Fibroblast of mammary gland (primary cell): ENCODE measurements at regions not wholly inside any gene's neighbourhood (a gene's known extent, or its start where the extent isn't known, plus 50 kb on each side); places are given as distances from the start of the nearest gene placed in this dataset.
"Not testable (repeated sequence)": the region's sequence is repeated elsewhere in the genome, so short reads cannot be mapped to it uniquely, and the experiment has no call there.

Experiments
- DNase-seq: peaks from one replicate; pipeline ENCODE4 v3.0.0-alpha.2; 2010; ENCODE audit warnings: low read depth
- H3K4me3 ChIP-seq: 2 replicates; pipeline ENCODE4 v1.5.1; 2011; ENCODE audit warnings: low read depth, mild to moderate bottlenecking, low read length, moderate library complexity; ENCODE audit not compliant: control insufficient read depth
- TF ChIP-seq, protein P1 (sequence below): conservative IDR thresholded peaks from 2 replicates; pipeline ENCODE4 v1.5.1; 2011; ENCODE audit warnings: low read depth, low read length, inconsistent platforms; ENCODE audit not compliant: control insufficient read depth, insufficient read depth

DNA sequence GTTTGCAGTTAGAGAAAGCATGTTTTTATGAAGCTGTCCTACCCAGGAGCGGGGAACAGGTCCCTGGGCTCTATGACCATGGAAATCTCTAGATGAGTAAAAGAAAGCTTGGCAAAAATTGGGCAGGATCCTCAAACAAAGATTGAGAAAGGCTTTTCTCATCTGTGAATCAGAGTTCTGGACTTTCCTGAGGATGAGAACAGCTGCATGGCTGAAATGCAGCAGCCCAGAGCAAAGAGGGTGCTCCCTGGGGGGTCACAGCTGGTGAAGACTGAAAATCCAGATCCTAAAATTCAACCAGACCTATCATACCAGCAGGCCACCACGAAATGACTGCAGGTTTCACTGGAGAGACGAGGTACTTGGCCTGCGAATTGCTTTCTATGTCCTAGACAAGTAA, 65.7 kb upstream of the APP start:
- H3K4me3 ChIP-seq, result no peak overlapping the region
- TF ChIP-seq, protein P1, sequence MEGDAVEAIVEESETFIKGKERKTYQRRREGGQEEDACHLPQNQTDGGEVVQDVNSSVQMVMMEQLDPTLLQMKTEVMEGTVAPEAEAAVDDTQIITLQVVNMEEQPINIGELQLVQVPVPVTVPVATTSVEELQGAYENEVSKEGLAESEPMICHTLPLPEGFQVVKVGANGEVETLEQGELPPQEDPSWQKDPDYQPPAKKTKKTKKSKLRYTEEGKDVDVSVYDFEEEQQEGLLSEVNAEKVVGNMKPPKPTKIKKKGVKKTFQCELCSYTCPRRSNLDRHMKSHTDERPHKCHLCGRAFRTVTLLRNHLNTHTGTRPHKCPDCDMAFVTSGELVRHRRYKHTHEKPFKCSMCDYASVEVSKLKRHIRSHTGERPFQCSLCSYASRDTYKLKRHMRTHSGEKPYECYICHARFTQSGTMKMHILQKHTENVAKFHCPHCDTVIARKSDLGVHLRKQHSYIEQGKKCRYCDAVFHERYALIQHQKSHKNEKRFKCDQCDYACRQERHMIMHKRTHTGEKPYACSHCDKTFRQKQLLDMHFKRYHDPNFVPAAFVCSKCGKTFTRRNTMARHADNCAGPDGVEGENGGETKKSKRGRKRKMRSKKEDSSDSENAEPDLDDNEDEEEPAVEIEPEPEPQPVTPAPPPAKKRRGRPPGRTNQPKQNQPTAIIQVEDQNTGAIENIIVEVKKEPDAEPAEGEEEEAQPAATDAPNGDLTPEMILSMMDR, result no peak
- DNase-seq, result no peak

DNA sequence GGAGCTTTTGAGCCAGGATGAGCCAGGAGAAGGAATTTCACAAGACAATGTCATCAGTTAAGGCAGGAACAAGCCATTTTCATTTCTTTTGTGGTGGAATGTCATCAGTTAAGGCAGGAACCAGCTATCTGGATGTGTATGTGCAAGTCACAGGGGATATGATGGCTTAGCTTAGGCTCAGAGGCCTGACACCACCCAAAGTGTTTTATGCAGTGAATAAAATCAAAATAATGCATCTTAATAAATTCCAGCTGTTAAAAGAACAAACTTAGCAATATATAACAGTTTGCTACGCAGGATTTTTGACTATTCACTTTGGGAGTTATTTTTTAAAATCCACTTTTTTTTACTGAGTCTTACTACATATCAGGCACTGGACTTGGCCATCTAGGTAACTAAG, 62.7 kb upstream of the APP start:
- not testable (repeated sequence) for H3K4me3 ChIP-seq, DNase-seq

DNA sequence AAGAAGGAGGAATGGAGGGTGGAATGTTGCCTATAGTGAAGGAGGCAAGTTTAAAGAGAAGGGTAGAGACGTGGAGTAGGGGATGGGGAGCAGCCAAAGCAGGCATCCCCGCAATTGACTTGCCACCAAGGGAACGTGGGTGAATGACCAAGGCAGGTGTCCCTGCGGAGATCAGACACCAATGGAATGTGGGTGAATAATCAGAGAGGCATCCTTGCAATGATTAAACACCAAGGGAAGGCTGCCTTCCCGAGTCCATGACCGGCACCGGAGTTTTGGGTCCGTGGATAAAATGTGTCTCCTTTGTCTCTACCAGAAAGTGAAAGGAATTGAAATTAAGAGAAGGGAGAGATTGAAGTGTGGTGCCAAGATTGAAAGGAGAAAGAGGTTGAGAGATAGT, 61.9 kb upstream of the APP start:
- not testable (repeated sequence) for DNase-seq, H3K4me3 ChIP-seq

DNA sequence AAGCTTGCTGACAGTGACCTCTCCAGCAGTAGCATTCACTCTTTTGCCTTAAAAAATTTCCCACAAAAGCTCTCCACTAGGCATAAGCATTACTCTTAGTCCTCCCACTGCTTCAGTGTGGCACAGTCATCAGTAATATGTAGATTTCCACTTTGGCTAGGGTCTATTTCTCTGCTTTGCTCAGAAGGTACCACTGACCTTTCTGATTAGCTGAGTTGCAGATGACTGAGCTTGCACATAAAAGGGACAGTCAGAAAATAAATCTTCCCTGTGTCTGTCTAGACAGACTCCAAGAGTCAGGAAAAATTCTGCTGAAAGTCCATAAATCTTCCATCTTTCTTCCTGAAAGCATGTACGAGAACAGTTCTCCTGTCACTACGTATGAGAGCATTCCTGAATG, 56.6 kb upstream of the APP start:
- no peak overlapping the region for H3K4me3 ChIP-seq
- DNase-seq, result no peak
- TF ChIP-seq, protein P1, result no peak

DNA sequence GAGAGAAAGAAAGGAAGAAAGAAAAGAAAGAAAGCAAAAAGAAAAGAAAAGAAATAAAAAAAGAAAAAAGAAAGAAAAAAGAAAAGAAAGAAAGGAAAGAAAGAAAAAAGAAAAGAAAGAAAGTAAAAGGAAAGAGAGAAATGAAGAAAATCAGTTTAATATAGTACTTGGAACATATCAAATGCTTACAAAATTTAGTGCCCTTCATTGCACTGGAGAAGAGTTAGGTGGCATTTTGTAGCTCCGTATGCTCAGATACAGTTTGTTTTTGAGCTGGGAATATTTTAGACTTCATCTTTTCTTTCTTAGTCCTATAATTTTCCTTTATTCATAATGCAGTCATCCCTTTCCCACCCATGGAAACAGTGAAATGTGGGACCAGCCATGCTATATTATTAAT, 56.2 kb upstream of the APP start:
- TF ChIP-seq, protein P1, result no peak

DNA sequence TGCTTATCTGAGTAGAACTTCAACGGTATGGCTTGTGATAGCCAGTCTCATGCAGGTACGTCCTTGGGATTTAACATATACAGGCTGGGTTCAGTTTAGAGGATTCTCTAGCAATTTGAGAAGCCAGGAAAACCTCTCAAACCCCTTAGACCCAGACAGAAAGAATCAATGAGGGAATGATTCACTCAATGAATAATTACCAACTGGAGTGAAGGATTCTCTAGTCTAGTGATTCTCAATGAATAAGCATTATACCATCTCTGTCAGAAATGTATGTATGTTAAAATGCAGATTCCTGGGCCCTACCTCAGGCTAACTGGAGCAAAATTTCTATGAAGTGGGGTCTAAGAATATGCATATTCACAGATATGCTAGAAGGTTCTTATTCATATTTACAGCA, 54.5 kb upstream of the APP start:
- DNase-seq, result no peak
- no peak overlapping the region for H3K4me3 ChIP-seq
- TF ChIP-seq, protein P1, result no peak

More for the DNA sequence above, 56.2 kb upstream of the APP start:
- H3K4me3 ChIP-seq, result no peak overlapping the region
- no peak for DNase-seq

DNA sequence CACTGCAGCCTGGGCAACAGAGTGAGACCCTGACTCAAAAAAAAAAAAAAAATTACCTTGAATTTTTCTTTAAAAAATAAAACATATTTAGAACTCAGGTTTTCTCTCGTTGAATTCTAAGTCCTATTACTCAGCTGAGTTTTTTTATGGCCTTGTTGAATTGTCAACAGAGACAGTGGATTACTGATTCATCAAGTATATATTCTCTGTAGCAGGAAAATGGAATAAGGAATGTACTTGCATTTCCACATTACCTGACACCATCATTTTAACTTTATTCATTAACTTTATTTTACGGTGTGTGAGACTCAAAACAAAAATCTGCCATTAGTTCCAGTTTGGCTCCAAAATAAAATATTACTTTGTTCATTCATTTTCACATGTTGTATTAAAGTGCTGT, 53.8 kb upstream of the APP start:
- TF ChIP-seq, protein P1, result no peak
- DNase-seq, result no peak
- no peak overlapping the region for H3K4me3 ChIP-seq
